ENCODE measurements at regions not wholly inside any gene's neighbourhood (a gene's known extent, or its start where the extent isn't known, plus 50 kb on each side); places are given as distances from the start of the nearest gene placed in this dataset.

- TF ChIP-seq CTCF (IDR thresholded peaks at IDR 0.05) = no peak
- TF ChIP-seq ZFX (IDR thresholded peaks at IDR 0.05; ENCODE audit: borderline replicate concordance) = no peak
Observed at GRCh38 chr4:116015549-116015948, 902.1 kb upstream of the NDST4 start.

Data from 22Rv1 (cell line).